AG10803 (cell line): ENCODE measurements at regions not wholly inside any gene's neighbourhood (a gene's known extent, or its start where the extent isn't known, plus 50 kb on each side); places are given as distances from the start of the nearest gene placed in this dataset.

Experiments
- DNase-seq: peaks from one replicate; pipeline ENCODE4 v3.0.0; 2010; ENCODE audit warnings: low read depth
- H3K4me3 ChIP-seq: 2 replicates; pipeline ENCODE4 v1.5.1; 2011; ENCODE audit warnings: mild to moderate bottlenecking, low read length, control low read depth
- TF ChIP-seq, protein P1 (sequence below): conservative IDR thresholded peaks from 2 replicates; pipeline ENCODE4 v1.5.1; 2011; ENCODE audit warnings: mild to moderate bottlenecking, low read length, control low read depth, inconsistent platforms

DNA sequence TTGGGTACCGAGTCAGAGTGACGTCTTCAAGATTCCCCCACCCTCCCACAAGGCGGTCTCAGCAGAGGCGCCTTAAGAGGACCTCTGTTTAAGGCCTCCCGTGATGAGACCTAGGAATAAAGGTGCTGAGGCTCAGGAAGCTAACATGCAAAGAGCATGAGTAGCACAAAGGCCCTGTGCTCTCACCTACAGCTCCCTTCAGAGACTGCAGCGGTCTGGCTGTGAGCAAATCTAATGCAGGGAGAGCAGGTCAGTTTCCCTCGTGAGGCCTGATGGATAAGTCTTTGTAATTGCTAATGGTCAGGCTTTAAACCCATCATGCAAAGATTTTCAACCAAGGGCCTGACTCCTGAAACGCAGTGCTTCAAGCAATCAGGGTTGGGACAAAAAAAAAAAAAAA is 909.3 kb upstream of the GHITM start:
- DNase-seq, result no peak
- TF ChIP-seq, protein P1, sequence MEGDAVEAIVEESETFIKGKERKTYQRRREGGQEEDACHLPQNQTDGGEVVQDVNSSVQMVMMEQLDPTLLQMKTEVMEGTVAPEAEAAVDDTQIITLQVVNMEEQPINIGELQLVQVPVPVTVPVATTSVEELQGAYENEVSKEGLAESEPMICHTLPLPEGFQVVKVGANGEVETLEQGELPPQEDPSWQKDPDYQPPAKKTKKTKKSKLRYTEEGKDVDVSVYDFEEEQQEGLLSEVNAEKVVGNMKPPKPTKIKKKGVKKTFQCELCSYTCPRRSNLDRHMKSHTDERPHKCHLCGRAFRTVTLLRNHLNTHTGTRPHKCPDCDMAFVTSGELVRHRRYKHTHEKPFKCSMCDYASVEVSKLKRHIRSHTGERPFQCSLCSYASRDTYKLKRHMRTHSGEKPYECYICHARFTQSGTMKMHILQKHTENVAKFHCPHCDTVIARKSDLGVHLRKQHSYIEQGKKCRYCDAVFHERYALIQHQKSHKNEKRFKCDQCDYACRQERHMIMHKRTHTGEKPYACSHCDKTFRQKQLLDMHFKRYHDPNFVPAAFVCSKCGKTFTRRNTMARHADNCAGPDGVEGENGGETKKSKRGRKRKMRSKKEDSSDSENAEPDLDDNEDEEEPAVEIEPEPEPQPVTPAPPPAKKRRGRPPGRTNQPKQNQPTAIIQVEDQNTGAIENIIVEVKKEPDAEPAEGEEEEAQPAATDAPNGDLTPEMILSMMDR, result no peak
- no peak overlapping the region for H3K4me3 ChIP-seq

DNA sequence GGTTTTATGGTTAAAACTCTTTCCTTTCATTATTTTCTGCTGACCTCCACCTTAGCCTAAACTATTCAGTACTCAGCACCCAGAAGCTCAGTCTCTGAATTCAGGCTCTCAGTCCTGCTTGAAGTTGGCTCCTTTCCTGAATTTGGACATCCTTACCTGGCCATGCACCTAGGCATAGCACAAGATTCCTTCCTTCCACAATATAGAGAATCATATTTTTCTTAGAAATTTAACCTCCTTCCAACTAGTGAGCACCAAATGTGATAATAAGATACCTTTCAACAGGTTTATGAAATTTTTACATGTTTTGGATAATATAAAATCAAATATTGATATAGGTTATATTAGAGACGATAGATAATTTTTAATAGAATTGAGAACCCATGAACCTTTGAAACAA is 905.6 kb upstream of the GHITM start:
- TF ChIP-seq, protein P1, result no peak
- no peak overlapping the region for H3K4me3 ChIP-seq
- no peak for DNase-seq

DNA sequence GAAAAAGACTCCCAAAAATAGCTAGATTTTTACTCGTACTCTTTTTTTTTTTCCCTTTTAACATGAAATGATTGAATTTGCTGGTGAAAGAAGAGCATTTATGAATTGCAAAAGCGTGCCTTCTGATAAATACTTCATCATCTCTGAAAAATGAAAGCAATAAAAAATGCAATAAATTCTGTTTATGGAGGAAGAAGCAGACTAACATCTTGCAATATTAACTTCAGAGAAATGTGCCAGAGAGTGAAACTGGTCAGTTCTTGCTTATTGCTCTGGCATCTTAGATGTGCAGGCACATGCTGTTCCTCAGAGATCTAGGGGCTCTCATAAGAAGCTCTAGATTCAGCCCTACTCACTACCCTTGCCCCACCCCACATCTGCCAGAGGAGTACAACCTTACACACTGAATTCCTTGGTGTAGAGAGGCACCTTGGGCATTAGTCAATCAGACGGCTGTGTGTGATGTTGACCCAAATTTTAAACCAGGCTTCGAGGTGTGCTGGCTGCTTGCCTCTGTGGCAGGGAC is 891.1 kb upstream of the GHITM start:
- TF ChIP-seq, protein P1, result no peak
- no peak overlapping the region for H3K4me3 ChIP-seq
- peak; percentile 1 for DNase-seq

DNA sequence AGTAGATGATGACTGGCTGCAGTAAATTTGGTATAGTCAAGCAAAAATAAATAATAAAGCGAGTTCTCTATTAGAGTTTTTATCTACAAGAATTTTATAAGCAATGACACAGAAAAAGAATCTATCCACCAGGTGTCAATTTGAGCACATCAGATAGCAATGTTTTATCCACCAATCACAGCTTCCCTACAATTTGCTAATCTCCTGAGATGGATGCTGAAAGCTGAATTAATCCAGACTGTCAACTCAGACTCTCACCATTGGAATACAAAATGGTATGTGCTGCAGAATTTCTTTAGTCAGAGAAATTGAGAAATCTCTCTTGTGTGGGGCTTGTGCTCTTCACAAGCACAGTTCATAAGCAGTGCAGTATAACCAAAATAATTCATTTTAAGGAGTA is 888.9 kb upstream of the GHITM start:
- no peak overlapping the region for H3K4me3 ChIP-seq
- no peak for DNase-seq
- TF ChIP-seq, protein P1, result no peak

DNA sequence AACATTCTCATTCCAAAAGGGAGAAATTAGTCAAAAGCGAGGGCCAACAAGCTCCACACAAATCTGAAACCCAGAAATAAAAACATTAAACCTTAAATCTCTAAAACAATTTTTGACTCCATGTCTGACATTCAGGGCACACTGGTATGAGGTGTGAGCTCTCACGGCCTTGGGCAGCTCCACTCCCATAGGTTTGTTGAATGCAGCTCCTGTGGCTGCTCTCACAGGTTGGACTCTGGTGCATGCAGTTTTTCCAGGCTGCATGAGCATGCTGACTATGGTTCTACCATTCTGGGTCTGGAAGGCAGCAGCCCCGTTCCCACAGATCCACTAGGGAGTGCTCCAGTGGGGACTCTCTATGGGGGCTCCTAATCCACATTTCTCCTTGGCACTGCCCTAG is 887.1 kb upstream of the GHITM start:
- H3K4me3 ChIP-seq, result no peak overlapping the region
- TF ChIP-seq, protein P1, result no peak
- DNase-seq, result no peak

DNA sequence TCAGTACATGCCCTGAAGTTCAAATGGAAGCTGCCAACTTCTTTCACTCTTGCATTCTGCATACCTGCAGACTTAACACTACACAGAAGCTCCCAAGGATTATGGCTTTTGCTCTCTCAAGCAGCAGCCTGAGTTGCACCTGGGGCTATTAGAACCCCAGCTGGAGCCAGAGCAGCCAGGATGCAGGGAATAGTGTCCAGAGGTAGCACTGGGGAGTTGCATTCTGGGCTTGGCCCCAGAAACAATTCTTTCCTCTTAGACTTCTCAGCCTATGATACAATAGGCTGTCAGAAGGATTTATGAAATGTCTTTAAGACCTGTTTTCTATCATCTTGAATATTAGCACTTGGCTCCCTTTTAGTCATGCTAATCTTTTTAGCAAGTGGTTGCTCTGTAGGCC is 886.7 kb upstream of the GHITM start:
- no peak for DNase-seq
- TF ChIP-seq, protein P1, result no peak
- no peak overlapping the region for H3K4me3 ChIP-seq

DNA sequence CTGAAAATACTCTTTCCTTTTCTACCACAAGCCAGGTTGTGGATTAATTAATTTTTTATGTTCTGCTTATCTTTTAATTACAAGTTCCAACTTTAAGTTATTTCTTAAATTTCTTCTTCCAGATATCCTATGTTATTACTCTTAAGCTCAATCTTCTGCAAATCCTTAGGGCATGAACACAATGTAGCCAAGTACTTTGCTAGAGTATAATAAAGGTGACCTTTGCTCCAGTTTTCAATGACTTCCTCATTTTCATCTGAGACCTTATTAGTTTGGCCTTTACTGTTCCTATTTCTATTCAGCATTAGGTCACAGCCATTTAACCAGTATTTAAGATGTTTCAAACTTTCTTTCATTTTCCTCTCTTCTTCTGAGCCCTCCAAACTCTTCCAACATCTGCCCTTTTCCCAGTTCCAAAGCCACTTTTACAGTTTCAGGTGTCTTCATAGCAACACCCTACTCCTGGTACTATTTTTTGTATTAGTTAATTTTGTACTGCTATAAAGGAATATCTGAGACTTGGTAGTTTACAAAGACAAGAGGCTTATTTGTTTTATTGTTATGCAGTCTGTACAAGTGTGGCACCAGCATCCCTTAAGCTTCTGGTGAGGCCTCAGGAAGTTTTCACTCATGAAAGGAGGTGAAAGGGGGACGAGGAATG is 886.2 kb upstream of the GHITM start:
- no peak for DNase-seq
- TF ChIP-seq, protein P1, result no peak

More for the DNA sequence above, 886.2 kb upstream of the GHITM start:
- H3K4me3 ChIP-seq, result no peak overlapping the region
